ENCODE measurements at regions not wholly inside any gene's neighbourhood (a gene's known extent, or its start where the extent isn't known, plus 50 kb on each side); places are given as distances from the start of the nearest gene placed in this dataset.

- no CpG with 5 or more reads among the region's 1 CpG for WGBS (ENCODE audit: insufficient coverage)
- peaks cover 8 to 19% (median 18%) of the 10 kb centered on the region in 4 experiments for H3K4me1 ChIP-seq (ENCODE audit: control extremely low read depth in 1 of 4, control insufficient read depth in 4 of 4, insufficient read depth in 4 of 4, low read length in 3 of 4)
- ChIA-PET POLR2A (no interaction called here), CTCF (interaction anchor here (1.6 kb wide), 1 partner anchor 451 kb away, joined by 5 read pairs; no protein-coding TSS in a partner anchor)
- no peaks in the 10 kb centered on the region for H3K27me3 ChIP-seq (replicated peaks in 2 of 5; ENCODE audit: control insufficient read depth in 4 of 5, insufficient read depth in 5 of 5, low read length in 4 of 5)
- no peak overlapping the region for H3K27ac ChIP-seq (ENCODE audit: insufficient read depth in 1 of 2, low read depth in 1 of 2, low read length in 2 of 2, poor library complexity in 1 of 2, severe bottlenecking in 2 of 2)
- no peak overlapping the region for H3K4me3 ChIP-seq (ENCODE audit: control insufficient read depth in 1 of 7, extremely low read depth in 1 of 7, insufficient read depth in 4 of 7, low read depth in 2 of 7, low read length in 6 of 7)
- H3K9me3 ChIP-seq (ENCODE audit: control extremely low read depth in 1 of 5, control insufficient read depth in 4 of 5, insufficient read depth in 2 of 5, low read depth in 1 of 5, low read length in 4 of 5), result no peaks in the 10 kb centered on the region
- H3K36me3 ChIP-seq (ENCODE audit: control insufficient read depth in 4 of 4, insufficient read depth in 4 of 4, low read length in 3 of 4), result no peaks in the 10 kb centered on the region
- DNase-seq, result no peak
These were observed 92.8 kb downstream of the FASLG start for GRCh38 chr1:172751683-172752082.

GRCh38 chr1:172753964-172754363 lies 95.1 kb downstream of the FASLG start:
- whole genome bisulfite sequencing (ENCODE audit: insufficient coverage), result no CpG with 5 or more reads among the region's 2 CpGs
- H3K36me3 ChIP-seq (ENCODE audit: control insufficient read depth in 4 of 4, insufficient read depth in 4 of 4, low read length in 3 of 4), result no peaks in the 10 kb centered on the region
- peak overlapping the region in 1 of 7 experiments; percentile 11 for H3K4me3 ChIP-seq (ENCODE audit: control insufficient read depth in 1 of 7, extremely low read depth in 1 of 7, insufficient read depth in 4 of 7, low read depth in 2 of 7, low read length in 6 of 7)
- peak in 2 of 3 donors; percentile 19 to 37 for DNase-seq
- ChIA-PET POLR2A (no interaction called here), CTCF (interaction anchor here (1.0 to 1.1 kb wide), 2 partner anchors 21 to 450 kb away, joined by 3 to 4 read pairs; no protein-coding TSS in a partner anchor)
- H3K9me3 ChIP-seq (ENCODE audit: control extremely low read depth in 1 of 5, control insufficient read depth in 4 of 5, insufficient read depth in 2 of 5, low read depth in 1 of 5, low read length in 4 of 5), result no peaks in the 10 kb centered on the region
- H3K27ac ChIP-seq (ENCODE audit: insufficient read depth in 1 of 2, low read depth in 1 of 2, low read length in 2 of 2, poor library complexity in 1 of 2, severe bottlenecking in 2 of 2), result no peak overlapping the region
- no peaks in the 10 kb centered on the region for H3K27me3 ChIP-seq (replicated peaks in 2 of 5; ENCODE audit: control insufficient read depth in 4 of 5, insufficient read depth in 5 of 5, low read length in 4 of 5)
- H3K4me1 ChIP-seq (ENCODE audit: control extremely low read depth in 1 of 4, control insufficient read depth in 4 of 4, insufficient read depth in 4 of 4, low read length in 3 of 4), result peaks cover 4 to 13% (median 12%) of the 10 kb centered on the region in 4 experiments

GRCh38 chr1:172754609-172755008 lies 95.7 kb downstream of the FASLG start:
- Histone ChIP-seq H3K27me3 (replicated peaks in 2 of 5; ENCODE audit: control insufficient read depth in 4 of 5, insufficient read depth in 5 of 5, low read length in 4 of 5) (no peaks in the 10 kb centered on the region), H3K9me3 (ENCODE audit: control extremely low read depth in 1 of 5, control insufficient read depth in 4 of 5, insufficient read depth in 2 of 5, low read depth in 1 of 5, low read length in 4 of 5) (no peaks in the 10 kb centered on the region), H3K36me3 (ENCODE audit: control insufficient read depth in 4 of 4, insufficient read depth in 4 of 4, low read length in 3 of 4) (no peaks in the 10 kb centered on the region), H3K4me3 (ENCODE audit: control insufficient read depth in 1 of 7, extremely low read depth in 1 of 7, insufficient read depth in 4 of 7, low read depth in 2 of 7, low read length in 6 of 7) (no peak overlapping the region), H3K4me1 (ENCODE audit: control extremely low read depth in 1 of 4, control insufficient read depth in 4 of 4, insufficient read depth in 4 of 4, low read length in 3 of 4) (peaks cover 4 to 13% (median 12%) of the 10 kb centered on the region in 4 experiments), H3K27ac (ENCODE audit: insufficient read depth in 1 of 2, low read depth in 1 of 2, low read length in 2 of 2, poor library complexity in 1 of 2, severe bottlenecking in 2 of 2) (no peak overlapping the region)
- POLR2A ChIA-PET, result no interaction called here
- WGBS (ENCODE audit: insufficient coverage), result no CpG with 5 or more reads among the region's 1 CpG
- peak in 2 of 3 donors; percentile 26 to 42 for DNase-seq
- CTCF ChIA-PET, result interaction anchor here (0.9 to 1.7 kb wide), 4 partner anchors 8 to 71 kb away, joined by 3 to 4 read pairs (median 4); no protein-coding TSS in a partner anchor

- no peaks in the 10 kb centered on the region for H3K27me3 ChIP-seq (replicated peaks in 2 of 5; ENCODE audit: control insufficient read depth in 4 of 5, insufficient read depth in 5 of 5, low read length in 4 of 5)
- peaks cover 4 to 13% (median 12%) of the 10 kb centered on the region in 4 experiments for H3K4me1 ChIP-seq (ENCODE audit: control extremely low read depth in 1 of 4, control insufficient read depth in 4 of 4, insufficient read depth in 4 of 4, low read length in 3 of 4)
- no peaks in the 10 kb centered on the region for H3K36me3 ChIP-seq (ENCODE audit: control insufficient read depth in 4 of 4, insufficient read depth in 4 of 4, low read length in 3 of 4)
- no peak overlapping the region for H3K27ac ChIP-seq (ENCODE audit: insufficient read depth in 1 of 2, low read depth in 1 of 2, low read length in 2 of 2, poor library complexity in 1 of 2, severe bottlenecking in 2 of 2)
- CTCF ChIA-PET, result interaction anchor here (0.8 to 1.7 kb wide), 4 partner anchors 9 to 71 kb away, joined by 3 to 4 read pairs (median 4); no protein-coding TSS in a partner anchor
- no peaks in the 10 kb centered on the region for H3K9me3 ChIP-seq (ENCODE audit: control extremely low read depth in 1 of 5, control insufficient read depth in 4 of 5, insufficient read depth in 2 of 5, low read depth in 1 of 5, low read length in 4 of 5)
- no peak overlapping the region for H3K4me3 ChIP-seq (ENCODE audit: control insufficient read depth in 1 of 7, extremely low read depth in 1 of 7, insufficient read depth in 4 of 7, low read depth in 2 of 7, low read length in 6 of 7)
- POLR2A ChIA-PET, result no interaction called here
- no peak for DNase-seq
- WGBS (ENCODE audit: insufficient coverage), result 100% methylated on average over 2 of the region's 7 CpGs
These were observed 96.2 kb downstream of the FASLG start for GRCh38 chr1:172755099-172755498.

- WGBS (ENCODE audit: insufficient coverage), result 75% methylated on average over 1 of the region's 4 CpGs
- ChIA-PET CTCF (interaction anchor here (1.6 to 1.7 kb wide), 2 partner anchors 11 to 70 kb away, joined by 4 read pairs; no protein-coding TSS in a partner anchor), POLR2A (no interaction called here)
These were observed 97.1 kb downstream of the FASLG start for GRCh38 chr1:172756024-172756423.

GRCh38 chr1:172758259-172758658 lies 99.4 kb downstream of the FASLG start:
- no peak overlapping the region for H3K4me3 ChIP-seq (ENCODE audit: control insufficient read depth in 1 of 7, extremely low read depth in 1 of 7, insufficient read depth in 4 of 7, low read depth in 2 of 7, low read length in 6 of 7)
- no peaks in the 10 kb centered on the region for H3K9me3 ChIP-seq (ENCODE audit: control extremely low read depth in 1 of 5, control insufficient read depth in 4 of 5, insufficient read depth in 2 of 5, low read depth in 1 of 5, low read length in 4 of 5)
- no peak for DNase-seq
- WGBS (ENCODE audit: insufficient coverage), result 90% methylated on average over 2 of the region's 2 CpGs
- H3K36me3 ChIP-seq (ENCODE audit: control insufficient read depth in 4 of 4, insufficient read depth in 4 of 4, low read length in 3 of 4), result no peaks in the 10 kb centered on the region
- no peaks in the 10 kb centered on the region for H3K27me3 ChIP-seq (replicated peaks in 2 of 5; ENCODE audit: control insufficient read depth in 4 of 5, insufficient read depth in 5 of 5, low read length in 4 of 5)
- ChIA-PET POLR2A (no interaction called here), CTCF (interaction anchor here (1.1 to 1.3 kb wide), 3 partner anchors 13 to 444 kb away, joined by 3 to 5 read pairs (median 4); no protein-coding TSS in a partner anchor)
- H3K4me1 ChIP-seq (ENCODE audit: control extremely low read depth in 1 of 4, control insufficient read depth in 4 of 4, insufficient read depth in 4 of 4, low read length in 3 of 4), result peaks cover 4 to 13% (median 12%) of the 10 kb centered on the region in 4 experiments
- no peak overlapping the region for H3K27ac ChIP-seq (ENCODE audit: insufficient read depth in 1 of 2, low read depth in 1 of 2, low read length in 2 of 2, poor library complexity in 1 of 2, severe bottlenecking in 2 of 2)

More at GRCh38 chr1:172756024-172756423, 97.1 kb downstream of the FASLG start:
- H3K9me3 ChIP-seq (ENCODE audit: control extremely low read depth in 1 of 5, control insufficient read depth in 4 of 5, insufficient read depth in 2 of 5, low read depth in 1 of 5, low read length in 4 of 5), result no peaks in the 10 kb centered on the region
- no peaks in the 10 kb centered on the region for H3K36me3 ChIP-seq (ENCODE audit: control insufficient read depth in 4 of 4, insufficient read depth in 4 of 4, low read length in 3 of 4)
- peaks cover 4 to 13% (median 12%) of the 10 kb centered on the region in 4 experiments for H3K4me1 ChIP-seq (ENCODE audit: control extremely low read depth in 1 of 4, control insufficient read depth in 4 of 4, insufficient read depth in 4 of 4, low read length in 3 of 4)
- no peak overlapping the region for H3K4me3 ChIP-seq (ENCODE audit: control insufficient read depth in 1 of 7, extremely low read depth in 1 of 7, insufficient read depth in 4 of 7, low read depth in 2 of 7, low read length in 6 of 7)
- no peak for DNase-seq
- H3K27me3 ChIP-seq (replicated peaks in 2 of 5; ENCODE audit: control insufficient read depth in 4 of 5, insufficient read depth in 5 of 5, low read length in 4 of 5), result no peaks in the 10 kb centered on the region
- H3K27ac ChIP-seq (ENCODE audit: insufficient read depth in 1 of 2, low read depth in 1 of 2, low read length in 2 of 2, poor library complexity in 1 of 2, severe bottlenecking in 2 of 2), result no peak overlapping the region

GRCh38 chr1:172760121-172760520 lies 101.2 kb downstream of the FASLG start:
- no peak overlapping the region for H3K4me3 ChIP-seq (ENCODE audit: control insufficient read depth in 1 of 7, extremely low read depth in 1 of 7, insufficient read depth in 4 of 7, low read depth in 2 of 7, low read length in 6 of 7)
- no peaks in the 10 kb centered on the region for H3K9me3 ChIP-seq (ENCODE audit: control extremely low read depth in 1 of 5, control insufficient read depth in 4 of 5, insufficient read depth in 2 of 5, low read depth in 1 of 5, low read length in 4 of 5)
- no peak overlapping the region for H3K27ac ChIP-seq (ENCODE audit: insufficient read depth in 1 of 2, low read depth in 1 of 2, low read length in 2 of 2, poor library complexity in 1 of 2, severe bottlenecking in 2 of 2)
- CTCF ChIA-PET, result no interaction called here
- H3K36me3 ChIP-seq (ENCODE audit: control insufficient read depth in 4 of 4, insufficient read depth in 4 of 4, low read length in 3 of 4), result no peaks in the 10 kb centered on the region
- POLR2A ChIA-PET, result no interaction called here
- H3K4me1 ChIP-seq (ENCODE audit: control extremely low read depth in 1 of 4, control insufficient read depth in 4 of 4, insufficient read depth in 4 of 4, low read length in 3 of 4), result peaks cover 0 to 6% (median 3%) of the 10 kb centered on the region in 4 experiments
- no peaks in the 10 kb centered on the region for H3K27me3 ChIP-seq (replicated peaks in 2 of 5; ENCODE audit: control insufficient read depth in 4 of 5, insufficient read depth in 5 of 5, low read length in 4 of 5)
- no peak for DNase-seq
- 100% methylated on average over 3 of the region's 3 CpGs for WGBS (ENCODE audit: insufficient coverage)
